Fibroblast of lung (primary cell): ENCODE measurements at regions not wholly inside any gene's neighbourhood (a gene's known extent, or its start where the extent isn't known, plus 50 kb on each side); places are given as distances from the start of the nearest gene placed in this dataset.

ENCODE experiments used
- DNase-seq, 2 donors: peaks; one replicate each; pipeline versions ENCODE4 v3.0.0 to v3.0.0-alpha.2; 2010; ENCODE audit warnings: low read depth in 2 of 2
- H2AFZ ChIP-seq: 2 replicates; pipeline ENCODE4 v1.5.1; 2012; ENCODE audit warnings: low read length, control low read depth, inconsistent platforms
- H3K27ac ChIP-seq: 2 replicates; pipeline ENCODE4 v1.5.1; 2011; ENCODE audit warnings: low read length, control low read depth; ENCODE audit not compliant: insufficient read depth
- H3K27me3 ChIP-seq: 2 replicates; pipeline ENCODE4 v1.5.1; 2011; ENCODE audit warnings: mild to moderate bottlenecking, low read length; ENCODE audit not compliant: control insufficient read depth, insufficient read depth
- H3K36me3 ChIP-seq: 2 replicates; pipeline ENCODE4 v1.5.1; 2011; ENCODE audit warnings: low read length; ENCODE audit not compliant: control insufficient read depth, insufficient read depth
- H3K4me1 ChIP-seq: 2 replicates; pipeline ENCODE4 v1.5.1; 2011; ENCODE audit warnings: low read length; ENCODE audit not compliant: control insufficient read depth, insufficient read depth; ENCODE audit errors: extremely low read depth
- H3K4me2 ChIP-seq: 2 replicates; pipeline ENCODE4 v1.5.1; 2011; ENCODE audit warnings: low read length, control low read depth; ENCODE audit not compliant: insufficient read depth; ENCODE audit errors: extremely low read depth
- H3K4me3 ChIP-seq, 4 experiments: fragments of 200-600 bp in 1 of 4; sonication (generic) in 1 of 4; replicated peaks in 1 of 4; 2 replicates each; pipeline ENCODE4 v1.5.1; 2011 to 2016; ENCODE audit warnings: low read length in 4 of 4, low read depth in 3 of 4, mild to moderate bottlenecking in 3 of 4, control low read depth in 2 of 4, inconsistent platforms in 1 of 4, mixed read lengths in 1 of 4; ENCODE audit not compliant: insufficient read depth in 1 of 4; ENCODE audit errors: control extremely low read depth in 1 of 4
- H3K79me2 ChIP-seq: 2 replicates; pipeline ENCODE4 v1.5.1; 2012; ENCODE audit warnings: mild to moderate bottlenecking, low read length, inconsistent platforms; ENCODE audit not compliant: control insufficient read depth, insufficient read depth
- H3K9ac ChIP-seq: 2 replicates; pipeline ENCODE4 v1.5.1; 2011; ENCODE audit warnings: mild to moderate bottlenecking, low read length, control low read depth; ENCODE audit not compliant: insufficient read depth
- H3K9me3 ChIP-seq: 2 replicates; pipeline ENCODE4 v1.5.1; 2012; ENCODE audit warnings: low read depth, low read length; ENCODE audit not compliant: control insufficient read depth, insufficient read depth
- H4K20me1 ChIP-seq: 2 replicates; pipeline ENCODE4 v1.5.1; 2011; ENCODE audit warnings: low read length; ENCODE audit not compliant: control insufficient read depth, insufficient read depth; ENCODE audit errors: extremely low read depth
- CTCF ChIP-seq, 2 donors: IDR thresholded peaks in 1 of 2; conservative IDR thresholded peaks in 1 of 2; 1 replicate in 1 of 2; 2 replicates in 1 of 2; pipeline ENCODE4 v1.5.1; 2011 to 2012; ENCODE audit warnings: low read length in 2 of 2, control low read depth in 1 of 2, inconsistent platforms in 1 of 2, low read depth in 1 of 2, mild to moderate bottlenecking in 1 of 2
- EZH2 ChIP-seq: IDR thresholded peaks from 2 replicates; pipeline ENCODE4 v1.5.1; 2012; ENCODE audit warnings: low read length, control low read depth, mild to moderate bottlenecking; ENCODE audit errors: missing control alignments

GRCh38 chr3:117128872-117129271 is 419.3 kb downstream of the TUSC7 start:
- DNase-seq = no peak
- Histone ChIP-seq H3K4me3 (no peak overlapping the region), H3K36me3 (no peaks in the 10 kb centered on the region), H3K4me2 (no peak overlapping the region), H3K79me2 (no peaks in the 10 kb centered on the region), H3K27ac (no peak overlapping the region), H2AFZ (no peak overlapping the region), H3K9ac (no peak overlapping the region), H3K9me3 (no peaks in the 10 kb centered on the region), H3K4me1 (no peaks in the 10 kb centered on the region), H4K20me1 (no peaks in the 10 kb centered on the region), H3K27me3 (no peaks in the 10 kb centered on the region)
- TF ChIP-seq EZH2 (no peak), CTCF (conservative IDR thresholded peaks at IDR 0.05 in 1 of 2, IDR thresholded peaks at IDR 0.05 in 1 of 2; ENCODE audit: low read depth in 1 of 2, low read length in 2 of 2) (no peak)

GRCh38 chr3:117129516-117129915 is 419.9 kb downstream of the TUSC7 start:
- H3K9ac ChIP-seq = no peak overlapping the region
- no peaks in the 10 kb centered on the region for H4K20me1 ChIP-seq
- no peaks in the 10 kb centered on the region for H3K4me1 ChIP-seq
- no peaks in the 10 kb centered on the region for H3K79me2 ChIP-seq
- H3K4me3 ChIP-seq = no peak overlapping the region
- H3K27me3 ChIP-seq = no peaks in the 10 kb centered on the region
- TF ChIP-seq CTCF (conservative IDR thresholded peaks at IDR 0.05 in 1 of 2, IDR thresholded peaks at IDR 0.05 in 1 of 2; ENCODE audit: low read depth in 1 of 2, low read length in 2 of 2) = no peak
- no peak for TF ChIP-seq EZH2
- H2AFZ ChIP-seq = no peak overlapping the region
- no peak for DNase-seq
- no peaks in the 10 kb centered on the region for H3K36me3 ChIP-seq
- H3K4me2 ChIP-seq = no peak overlapping the region
- H3K9me3 ChIP-seq = no peaks in the 10 kb centered on the region
- no peak overlapping the region for H3K27ac ChIP-seq

GRCh38 chr3:117130222-117130621 is 420.6 kb downstream of the TUSC7 start:
- Histone ChIP-seq H4K20me1 (no peaks in the 10 kb centered on the region), H3K9ac (no peak overlapping the region)
- no peak for TF ChIP-seq EZH2
- no peak for TF ChIP-seq CTCF (conservative IDR thresholded peaks at IDR 0.05 in 1 of 2, IDR thresholded peaks at IDR 0.05 in 1 of 2; ENCODE audit: low read depth in 1 of 2, low read length in 2 of 2)

More at GRCh38 chr3:117130222-117130621, 420.6 kb downstream of the TUSC7 start:
- no peak for DNase-seq
- no peak overlapping the region for H2AFZ ChIP-seq
- H3K27ac ChIP-seq = no peak overlapping the region
- no peaks in the 10 kb centered on the region for H3K27me3 ChIP-seq
- no peaks in the 10 kb centered on the region for H3K4me1 ChIP-seq
- no peak overlapping the region for H3K4me3 ChIP-seq
- no peaks in the 10 kb centered on the region for H3K9me3 ChIP-seq
- no peaks in the 10 kb centered on the region for H3K36me3 ChIP-seq
- H3K79me2 ChIP-seq = no peaks in the 10 kb centered on the region
- H3K4me2 ChIP-seq = no peak overlapping the region
